GM06990 (cell line): ENCODE measurements at regions not wholly inside any gene's neighbourhood (a gene's known extent, or its start where the extent isn't known, plus 50 kb on each side); places are given as distances from the start of the nearest gene placed in this dataset.

Experiments
- DNase-seq: peaks from one replicate; pipeline ENCODE4 v3.0.0-alpha.2; 2011; ENCODE audit not compliant: insufficient read length; ENCODE audit errors: extremely low read depth
- H3K27me3 ChIP-seq: replicated peaks from 2 replicates; pipeline ENCODE4 v1.6.0; 2011; ENCODE audit warnings: low read length; ENCODE audit not compliant: control insufficient read depth, insufficient read depth
- H3K36me3 ChIP-seq: 2 replicates; pipeline ENCODE4 v1.5.1; 2011; ENCODE audit warnings: low read length; ENCODE audit not compliant: control insufficient read depth, insufficient read depth
- H3K4me3 ChIP-seq: replicated peaks from 2 replicates; pipeline ENCODE4 v1.5.1; 2011; ENCODE audit warnings: low read depth, mild to moderate bottlenecking, control low read depth, low read length
- CTCF ChIP-seq: IDR thresholded peaks from 2 replicates; pipeline ENCODE4 v1.5.1; 2011; ENCODE audit warnings: low read length, control low read depth, mild to moderate bottlenecking, inconsistent platforms; ENCODE audit not compliant: insufficient read depth, poor library complexity, severe bottlenecking

DNA sequence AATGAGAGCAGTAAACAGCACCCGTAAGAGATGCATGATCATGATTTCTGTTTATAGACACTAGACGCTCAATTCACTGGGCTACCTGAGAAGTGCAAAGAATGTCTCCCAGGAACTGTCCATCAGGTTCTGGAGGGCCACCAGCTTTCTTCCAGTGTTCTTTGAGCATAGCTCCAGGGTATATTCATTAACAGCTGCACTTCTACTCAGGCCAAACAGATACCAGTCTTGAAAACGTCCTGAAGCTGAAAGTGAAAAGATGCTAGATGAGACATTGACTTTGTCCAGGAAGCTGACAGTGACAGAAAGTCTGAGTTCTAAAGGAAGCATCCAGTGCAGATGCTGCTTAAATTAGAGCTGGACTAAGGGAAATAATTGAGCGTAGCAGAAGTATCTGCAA lies 488.7 kb upstream of the TYRP1 start:
- H3K4me3 ChIP-seq: no peak overlapping the region
- no peaks in the 10 kb centered on the region for H3K36me3 ChIP-seq
- no peak for DNase-seq
- H3K27me3 ChIP-seq: no peaks in the 10 kb centered on the region
- TF ChIP-seq CTCF: no peak

GRCh38 chr9:12212860-12213259 lies 480.3 kb upstream of the TYRP1 start:
- H3K36me3 ChIP-seq: no peaks in the 10 kb centered on the region
- DNase-seq: no peak
- no peak overlapping the region for H3K4me3 ChIP-seq
- no peak for TF ChIP-seq CTCF
- H3K27me3 ChIP-seq: no peaks in the 10 kb centered on the region

DNA sequence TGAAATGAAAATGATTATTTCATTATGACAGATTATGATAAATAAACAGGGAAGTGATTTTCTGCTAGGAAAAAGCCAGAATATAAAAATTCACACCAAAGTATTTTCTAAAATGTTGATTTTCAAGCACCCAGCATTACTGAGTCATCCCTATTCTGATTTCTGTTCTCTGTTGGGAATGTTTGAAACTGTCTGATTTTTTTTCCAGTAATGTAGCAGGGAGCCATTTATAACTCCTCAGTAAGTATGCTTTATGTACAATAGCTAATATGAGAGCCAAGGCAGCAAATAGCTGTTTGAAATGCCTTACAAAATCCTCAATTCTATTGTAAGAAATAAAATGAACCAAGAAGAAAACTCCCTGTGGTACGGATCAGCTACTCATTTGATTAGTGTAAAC lies 471.7 kb upstream of the TYRP1 start:
- H3K27me3 ChIP-seq: no peaks in the 10 kb centered on the region
- H3K36me3 ChIP-seq: no peaks in the 10 kb centered on the region
- no peak for TF ChIP-seq CTCF
- DNase-seq: no peak
- no peak overlapping the region for H3K4me3 ChIP-seq

- DNase-seq: no peak
- no peak for TF ChIP-seq CTCF
- H3K27me3 ChIP-seq: no peaks in the 10 kb centered on the region
- no peaks in the 10 kb centered on the region for H3K36me3 ChIP-seq
- no peak overlapping the region for H3K4me3 ChIP-seq
Measured at GRCh38 chr9:12224449-12224848, 468.7 kb upstream of the TYRP1 start.

DNA sequence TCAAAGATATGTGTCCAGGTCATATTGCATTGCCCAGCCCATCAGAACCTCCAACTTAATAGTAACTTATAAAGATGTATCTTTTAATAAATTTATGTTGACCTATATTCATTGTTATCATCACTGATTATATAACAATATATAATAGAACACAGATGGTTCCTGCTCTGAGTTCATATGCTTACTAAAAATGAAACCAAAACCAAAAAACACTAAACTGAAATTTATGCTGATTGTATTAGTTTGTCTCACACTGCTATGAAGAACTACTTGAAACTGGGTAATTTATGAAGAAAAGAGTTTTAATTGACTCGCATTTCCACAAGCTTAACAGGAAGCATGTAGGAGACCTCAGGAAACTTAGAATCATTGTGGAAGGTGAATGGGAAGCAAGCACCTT lies 462.5 kb upstream of the TYRP1 start:
- DNase-seq: no peak
- Histone ChIP-seq H3K4me3 (no peak overlapping the region), H3K27me3 (no peaks in the 10 kb centered on the region)

More for the DNA sequence above, 462.5 kb upstream of the TYRP1 start:
- no peak for TF ChIP-seq CTCF
- no peaks in the 10 kb centered on the region for H3K36me3 ChIP-seq
